Tibial artery (tissue), 4 donors: ENCODE measurements at regions not wholly inside any gene's neighbourhood (a gene's known extent, or its start where the extent isn't known, plus 50 kb on each side); places are given as distances from the start of the nearest gene placed in this dataset.

Experiments used
- DNase-seq, 2 donors: peaks; one replicate each; pipeline ENCODE4 v3.0.0-alpha.2; 2019
- H3K27ac ChIP-seq, 2 donors: fragments of 200-600 bp; sonication (generic) in 1 of 2; 1 replicate in 1 of 2; 2 replicates in 1 of 2; pipeline ENCODE4 v1.5.1; 2018 to 2019; ENCODE audit warnings: mild to moderate bottlenecking in 1 of 2
- H3K27me3 ChIP-seq, 2 donors: fragments of 200-600 bp; sonication (generic) in 1 of 2; one replicate each; pipeline versions ENCODE4 v1.5.1 to v1.6.0; 2016 to 2019
- H3K36me3 ChIP-seq, 3 donors: fragments of 200-600 bp; sonication (generic) in 2 of 3; one replicate each; pipeline ENCODE4 v1.5.1; 2016 to 2019; ENCODE audit warnings: mild to moderate bottlenecking in 2 of 3
- H3K4me1 ChIP-seq, 4 donors: fragments of 200-600 bp; sonication (generic) in 2 of 4; 1 replicate in 3 of 4; 2 replicates in 1 of 4; pipeline ENCODE4 v1.5.1; 2016 to 2019
- H3K4me3 ChIP-seq, 2 donors: fragments of 200-600 bp; sonication (generic) in 1 of 2; 1 replicate in 1 of 2; 2 replicates in 1 of 2; pipeline ENCODE4 v1.5.1; 2018 to 2019; ENCODE audit warnings: mild to moderate bottlenecking in 2 of 2
- H3K9me3 ChIP-seq, 3 donors: fragments of 200-600 bp; sonication (generic) in 1 of 3; one replicate each; pipeline ENCODE4 v1.5.1; 2016 to 2019
- intact Hi-C: fragments of 100-400 bp; cut with DNase I; formaldehyde crosslinking; loops from one replicate; pipeline ENCODE4 v1.15.0; 2023; ENCODE audit warnings: low total_unique reads
- TF ChIP-seq, protein P1 (sequence below), 2 experiments: fragments of 200-600 bp in 1 of 2; fragments of 450-650 bp in 1 of 2; IDR thresholded peaks; one replicate each; pipeline ENCODE4 v1.5.1; 2017 to 2019; ENCODE audit warnings: antibody characterized with exemption in 2 of 2, mild to moderate bottlenecking in 1 of 2, moderate library complexity in 1 of 2

DNA sequence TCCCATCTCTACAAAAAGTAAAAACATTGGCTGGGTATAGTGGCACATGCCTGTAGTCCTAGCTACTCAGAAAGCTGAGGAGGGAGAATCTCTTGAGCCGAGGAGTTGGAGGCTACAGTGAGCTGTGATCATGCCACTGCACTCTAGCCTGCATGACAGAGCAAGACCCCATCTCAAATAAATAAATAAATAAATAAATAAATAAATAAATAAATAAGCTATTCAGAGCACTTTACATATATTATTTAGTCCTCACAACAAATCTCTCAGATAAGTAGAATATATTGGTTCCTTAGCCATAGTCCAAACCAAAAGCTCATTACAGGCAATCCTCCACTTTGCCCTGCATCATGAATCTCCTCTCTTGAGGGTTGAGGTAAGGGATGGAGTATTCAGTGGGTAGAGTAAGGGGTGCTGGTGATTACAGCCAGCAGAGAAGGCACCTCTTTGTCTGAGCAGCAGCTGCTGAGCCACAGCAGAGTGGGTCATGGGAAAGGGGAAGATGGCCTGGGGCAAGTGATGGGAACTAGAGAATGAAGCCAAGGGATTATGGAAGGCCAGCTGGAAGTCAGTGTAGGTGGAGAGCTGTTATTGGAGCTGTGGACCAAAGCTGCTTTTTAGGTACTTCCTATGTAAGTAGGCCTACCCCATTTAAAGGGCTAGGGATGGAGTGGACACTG lies 115.5 kb upstream of the ZNF644 start:
- no peak overlapping the region for H3K4me3 ChIP-seq
- H3K27ac ChIP-seq: no peak overlapping the region
- DNase-seq: no peak
- TF ChIP-seq, protein P1, sequence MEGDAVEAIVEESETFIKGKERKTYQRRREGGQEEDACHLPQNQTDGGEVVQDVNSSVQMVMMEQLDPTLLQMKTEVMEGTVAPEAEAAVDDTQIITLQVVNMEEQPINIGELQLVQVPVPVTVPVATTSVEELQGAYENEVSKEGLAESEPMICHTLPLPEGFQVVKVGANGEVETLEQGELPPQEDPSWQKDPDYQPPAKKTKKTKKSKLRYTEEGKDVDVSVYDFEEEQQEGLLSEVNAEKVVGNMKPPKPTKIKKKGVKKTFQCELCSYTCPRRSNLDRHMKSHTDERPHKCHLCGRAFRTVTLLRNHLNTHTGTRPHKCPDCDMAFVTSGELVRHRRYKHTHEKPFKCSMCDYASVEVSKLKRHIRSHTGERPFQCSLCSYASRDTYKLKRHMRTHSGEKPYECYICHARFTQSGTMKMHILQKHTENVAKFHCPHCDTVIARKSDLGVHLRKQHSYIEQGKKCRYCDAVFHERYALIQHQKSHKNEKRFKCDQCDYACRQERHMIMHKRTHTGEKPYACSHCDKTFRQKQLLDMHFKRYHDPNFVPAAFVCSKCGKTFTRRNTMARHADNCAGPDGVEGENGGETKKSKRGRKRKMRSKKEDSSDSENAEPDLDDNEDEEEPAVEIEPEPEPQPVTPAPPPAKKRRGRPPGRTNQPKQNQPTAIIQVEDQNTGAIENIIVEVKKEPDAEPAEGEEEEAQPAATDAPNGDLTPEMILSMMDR (IDR thresholded peaks at IDR 0.05): no peak
- no peaks in the 10 kb centered on the region for H3K27me3 ChIP-seq
- intact Hi-C loops: no loop called here
- H3K4me1 ChIP-seq: no peaks in the 10 kb centered on the region
- no peaks in the 10 kb centered on the region for H3K36me3 ChIP-seq
- H3K9me3 ChIP-seq: no peaks in the 10 kb centered on the region

DNA sequence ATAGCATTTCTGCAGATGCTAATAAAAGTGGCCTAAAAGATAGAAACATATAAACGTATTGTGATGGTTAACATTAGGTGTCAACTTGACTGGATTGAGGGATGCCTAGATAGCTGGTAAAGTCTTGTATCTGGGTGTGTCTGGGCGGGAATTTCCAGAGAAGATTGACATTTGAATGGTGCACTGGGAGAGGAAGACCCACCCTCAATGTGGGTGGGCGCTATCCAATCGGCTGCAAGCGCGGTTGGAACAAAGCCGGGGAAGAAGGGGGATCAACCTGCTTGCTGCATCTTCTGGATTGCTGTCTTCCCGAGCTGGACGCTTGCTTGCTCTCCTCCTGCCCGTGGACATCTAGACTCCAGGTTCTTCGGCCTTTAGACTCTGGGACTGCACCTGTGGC lies 114.0 kb upstream of the ZNF644 start:
- no peak for DNase-seq
- H3K27ac ChIP-seq: no peak overlapping the region
- no peaks in the 10 kb centered on the region for H3K27me3 ChIP-seq
- H3K4me3 ChIP-seq: no peak overlapping the region
- intact Hi-C loops: no loop called here
- no peaks in the 10 kb centered on the region for H3K4me1 ChIP-seq
- H3K9me3 ChIP-seq: no peaks in the 10 kb centered on the region
- TF ChIP-seq, protein P1 (IDR thresholded peaks at IDR 0.05): no peak
- H3K36me3 ChIP-seq: no peaks in the 10 kb centered on the region

DNA sequence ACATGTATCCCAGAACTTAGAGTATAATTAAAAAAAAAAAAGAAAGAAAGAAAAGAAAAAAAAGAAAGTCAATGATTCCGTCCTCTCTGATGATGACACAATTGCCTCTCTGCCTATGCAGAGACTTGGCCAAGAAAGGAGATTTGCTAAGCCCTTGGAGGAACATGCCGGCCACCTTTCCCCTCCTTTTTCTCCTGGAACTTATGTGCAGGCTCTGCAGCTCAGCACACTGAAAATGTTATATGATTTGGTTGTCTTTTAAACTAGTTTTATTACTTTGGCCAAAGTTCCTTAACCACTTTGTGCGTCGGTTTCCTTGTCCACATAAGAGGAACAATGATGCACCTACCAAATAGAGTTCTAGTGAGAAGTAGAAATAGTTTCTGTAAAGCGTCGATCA lies 111.4 kb upstream of the ZNF644 start:
- H3K27me3 ChIP-seq: peaks cover 0 to 2% of the 10 kb centered on the region in 2 donors
- H3K4me3 ChIP-seq: no peak overlapping the region
- TF ChIP-seq, protein P1 (IDR thresholded peaks at IDR 0.05): no peak
- DNase-seq: no peak
- H3K9me3 ChIP-seq: no peaks in the 10 kb centered on the region
- H3K36me3 ChIP-seq: no peaks in the 10 kb centered on the region
- no peaks in the 10 kb centered on the region for H3K4me1 ChIP-seq
- no peak overlapping the region for H3K27ac ChIP-seq
- intact Hi-C loops: no loop called here

DNA sequence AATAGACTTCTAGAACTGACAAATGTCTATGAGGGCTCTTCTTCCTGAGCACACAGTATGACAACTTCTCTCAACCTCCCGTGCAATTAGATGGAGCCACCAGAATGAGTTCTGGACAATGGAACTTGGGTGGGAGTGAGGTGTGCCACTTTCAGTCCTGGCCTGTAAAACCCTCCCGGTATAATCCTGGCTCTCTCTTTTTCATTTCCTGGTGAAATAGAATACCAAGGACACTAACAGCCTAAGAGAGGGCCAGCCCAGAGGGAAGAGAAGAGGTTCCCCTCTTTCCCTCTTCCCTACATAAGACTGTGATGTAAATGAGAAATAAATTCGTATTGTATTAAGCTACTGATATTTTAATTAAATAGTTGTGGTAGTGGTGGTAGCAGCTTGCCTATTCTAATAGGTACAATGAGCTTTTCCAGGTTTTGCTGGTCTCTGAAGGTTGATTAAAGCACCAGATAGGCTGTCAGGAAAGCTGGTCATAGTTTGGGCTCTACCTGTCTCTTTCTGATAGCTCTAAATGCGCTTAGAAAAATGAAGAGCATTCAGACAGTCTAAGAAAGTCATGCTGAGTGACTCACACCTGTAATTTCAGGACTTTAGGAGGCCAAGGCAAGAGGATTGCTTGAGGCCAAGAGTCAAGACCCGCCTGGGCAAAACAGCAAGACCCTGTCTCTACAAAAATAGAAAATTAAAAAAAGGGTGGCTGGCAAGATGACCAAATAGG lies 108.6 kb upstream of the ZNF644 start:
- Histone ChIP-seq H3K27ac (no peak overlapping the region), H3K27me3 (peaks cover 0 to 2% of the 10 kb centered on the region in 2 donors), H3K4me3 (no peak overlapping the region), H3K36me3 (no peaks in the 10 kb centered on the region), H3K4me1 (no peaks in the 10 kb centered on the region), H3K9me3 (no peaks in the 10 kb centered on the region)
- no peak for DNase-seq
- TF ChIP-seq, protein P1 (IDR thresholded peaks at IDR 0.05): no peak
- intact Hi-C loops: no loop called here

DNA sequence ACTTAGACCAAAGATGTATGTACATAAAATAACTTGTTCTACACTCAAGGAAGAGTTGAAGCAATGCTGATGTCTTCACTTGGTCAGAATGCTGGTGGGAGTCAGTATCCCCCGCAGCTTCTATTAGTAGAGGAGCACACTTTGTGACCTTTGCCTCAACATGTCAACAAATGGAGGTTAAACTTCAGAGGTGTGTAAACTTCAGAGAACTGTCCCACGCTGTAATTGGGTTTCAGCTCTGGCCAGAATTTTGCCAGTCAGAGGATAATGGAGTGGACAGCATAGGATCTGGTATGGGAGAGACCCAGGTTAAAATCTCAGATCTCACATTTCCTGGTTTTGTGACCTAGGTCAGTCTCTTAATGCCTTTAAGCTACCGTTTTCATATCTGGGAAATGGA lies 107.6 kb upstream of the ZNF644 start:
- Histone ChIP-seq H3K4me3 (no peak overlapping the region), H3K4me1 (no peaks in the 10 kb centered on the region), H3K27me3 (peaks cover 0 to 2% of the 10 kb centered on the region in 2 donors), H3K27ac (no peak overlapping the region), H3K9me3 (no peaks in the 10 kb centered on the region), H3K36me3 (no peaks in the 10 kb centered on the region)
- intact Hi-C loops: no loop called here
- TF ChIP-seq, protein P1 (IDR thresholded peaks at IDR 0.05): no peak
- DNase-seq: no peak
